ENCODE measurements at regions not wholly inside any gene's neighbourhood (a gene's known extent, or its start where the extent isn't known, plus 50 kb on each side); places are given as distances from the start of the nearest gene placed in this dataset.

GRCh38 chr11:97060184-97060583 is 670.4 kb downstream of the JRKL start:
- TF ChIP-seq, protein P1, sequence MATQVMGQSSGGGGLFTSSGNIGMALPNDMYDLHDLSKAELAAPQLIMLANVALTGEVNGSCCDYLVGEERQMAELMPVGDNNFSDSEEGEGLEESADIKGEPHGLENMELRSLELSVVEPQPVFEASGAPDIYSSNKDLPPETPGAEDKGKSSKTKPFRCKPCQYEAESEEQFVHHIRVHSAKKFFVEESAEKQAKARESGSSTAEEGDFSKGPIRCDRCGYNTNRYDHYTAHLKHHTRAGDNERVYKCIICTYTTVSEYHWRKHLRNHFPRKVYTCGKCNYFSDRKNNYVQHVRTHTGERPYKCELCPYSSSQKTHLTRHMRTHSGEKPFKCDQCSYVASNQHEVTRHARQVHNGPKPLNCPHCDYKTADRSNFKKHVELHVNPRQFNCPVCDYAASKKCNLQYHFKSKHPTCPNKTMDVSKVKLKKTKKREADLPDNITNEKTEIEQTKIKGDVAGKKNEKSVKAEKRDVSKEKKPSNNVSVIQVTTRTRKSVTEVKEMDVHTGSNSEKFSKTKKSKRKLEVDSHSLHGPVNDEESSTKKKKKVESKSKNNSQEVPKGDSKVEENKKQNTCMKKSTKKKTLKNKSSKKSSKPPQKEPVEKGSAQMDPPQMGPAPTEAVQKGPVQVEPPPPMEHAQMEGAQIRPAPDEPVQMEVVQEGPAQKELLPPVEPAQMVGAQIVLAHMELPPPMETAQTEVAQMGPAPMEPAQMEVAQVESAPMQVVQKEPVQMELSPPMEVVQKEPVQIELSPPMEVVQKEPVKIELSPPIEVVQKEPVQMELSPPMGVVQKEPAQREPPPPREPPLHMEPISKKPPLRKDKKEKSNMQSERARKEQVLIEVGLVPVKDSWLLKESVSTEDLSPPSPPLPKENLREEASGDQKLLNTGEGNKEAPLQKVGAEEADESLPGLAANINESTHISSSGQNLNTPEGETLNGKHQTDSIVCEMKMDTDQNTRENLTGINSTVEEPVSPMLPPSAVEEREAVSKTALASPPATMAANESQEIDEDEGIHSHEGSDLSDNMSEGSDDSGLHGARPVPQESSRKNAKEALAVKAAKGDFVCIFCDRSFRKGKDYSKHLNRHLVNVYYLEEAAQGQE (IDR thresholded peaks at IDR 0.05), result no peak
- TF ChIP-seq CTCF (IDR thresholded peaks at IDR 0.05) (no peak), CBX8 (IDR thresholded peaks at IDR 0.05) (no peak), POLR2A (IDR thresholded peaks at IDR 0.05; ENCODE audit: low read length) (no peak), EP300 (IDR thresholded peaks at IDR 0.05) (no peak), BCL3 (IDR thresholded peaks at IDR 0.05) (no peak), SREBF2 (IDR thresholded peaks at IDR 0.05) (no peak), SMC3 (IDR thresholded peaks at IDR 0.05) (no peak), RAD21 (conservative IDR thresholded peaks at IDR 0.05 in 1 of 2, IDR thresholded peaks at IDR 0.05 in 1 of 2) (no peak), CHD4 (IDR thresholded peaks at IDR 0.05; ENCODE audit: borderline replicate concordance) (no peak), CBX2 (IDR thresholded peaks at IDR 0.05; ENCODE audit: borderline replicate concordance, low read depth) (no peak)
- TF ChIP-seq, protein P2, sequence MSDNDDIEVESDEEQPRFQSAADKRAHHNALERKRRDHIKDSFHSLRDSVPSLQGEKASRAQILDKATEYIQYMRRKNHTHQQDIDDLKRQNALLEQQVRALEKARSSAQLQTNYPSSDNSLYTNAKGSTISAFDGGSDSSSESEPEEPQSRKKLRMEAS (IDR thresholded peaks at IDR 0.05), result no peak

Data from A549 (cell line).